Stomach (tissue), 4 donors: ENCODE measurements at regions not wholly inside any gene's neighbourhood (a gene's known extent, or its start where the extent isn't known, plus 50 kb on each side); places are given as distances from the start of the nearest gene placed in this dataset.

Experiments
- CTCF ChIP-seq, 7 experiments: fragments of 450-650 bp in 4 of 7; fragments of 200-600 bp in 3 of 7; sonication (generic) in 3 of 7; IDR thresholded peaks; one replicate each; pipeline ENCODE4 v1.5.1; 2016 to 2019; ENCODE audit warnings: antibody characterized with exemption in 7 of 7, control low read depth in 2 of 7, mild to moderate bottlenecking in 1 of 7
- POLR2A ChIP-seq, 4 donors: fragments of 450-650 bp; IDR thresholded peaks; one replicate each; pipeline ENCODE4 v1.6.1; 2016; ENCODE audit warnings: antibody characterized with exemption in 4 of 4, control low read depth in 2 of 4, mild to moderate bottlenecking in 1 of 4, moderate library complexity in 1 of 4

- no peak for TF ChIP-seq CTCF (IDR thresholded peaks at IDR 0.05)
- no peak for TF ChIP-seq POLR2A (IDR thresholded peaks at IDR 0.05)
Observed at GRCh38 chr10:78702876-78703275, 365.9 kb upstream of the ZMIZ1 start.
